ENCODE measurements at regions not wholly inside any gene's neighbourhood (a gene's known extent, or its start where the extent isn't known, plus 50 kb on each side); places are given as distances from the start of the nearest gene placed in this dataset.

DNA sequence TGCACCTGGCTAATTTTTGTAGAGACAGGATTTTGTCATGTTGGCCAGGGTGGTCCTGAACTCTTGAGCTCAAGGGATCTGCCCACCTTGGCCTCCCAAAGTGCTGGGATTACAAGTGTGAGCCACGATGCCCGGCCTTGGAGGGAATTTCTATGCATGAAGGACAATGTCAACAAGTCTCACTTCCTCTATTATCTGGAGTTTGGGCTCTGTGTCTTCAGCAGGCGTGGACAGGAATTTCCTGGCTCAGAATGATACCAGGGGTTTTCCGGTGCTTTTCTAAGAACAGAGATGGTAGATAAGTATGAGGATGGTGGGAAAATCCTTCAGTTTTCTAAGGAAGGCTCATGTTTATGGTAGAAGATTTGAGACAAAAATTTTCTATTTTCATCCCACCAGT lies 75.0 kb upstream of the CCDC60 start (continued):
- TF ChIP-seq MTF1 (CRISPR knock-in tag; IDR thresholded peaks at IDR 0.05) (no peak), ZNF333 (CRISPR knock-in tag; IDR thresholded peaks at IDR 0.05; ENCODE audit: borderline replicate concordance) (no peak), SP5 (CRISPR knock-in tag; IDR thresholded peaks at IDR 0.05; ENCODE audit: borderline replicate concordance, low read depth) (no peak), SKI (IDR thresholded peaks at IDR 0.05; ENCODE audit: partially characterized antibody) (no peak), RFX3 (CRISPR knock-in tag; IDR thresholded peaks at IDR 0.05) (no peak), ZHX1 (CRISPR knock-in tag; IDR thresholded peaks at IDR 0.05; ENCODE audit: low read depth) (no peak)

- Histone ChIP-seq H3K9ac (ENCODE audit: insufficient read depth, low read depth, low read length) (no peak overlapping the region), H3K36me3 (replicated peaks in 1 of 2; ENCODE audit: control insufficient read depth in 1 of 2, insufficient read depth in 2 of 2, low read length in 2 of 2) (no peaks in the 10 kb centered on the region), H3K4me2 (ENCODE audit: low read depth, low read length) (no peak overlapping the region), H3K27me3 (ENCODE audit: control insufficient read depth in 1 of 2, insufficient read depth in 2 of 2, low read length in 2 of 2) (no peaks in the 10 kb centered on the region), H4K20me1 (ENCODE audit: insufficient read depth, low read length) (no peaks in the 10 kb centered on the region), H2AFZ (ENCODE audit: low read length) (no peak overlapping the region), H3K27ac (ENCODE audit: extremely low read length, insufficient read depth, low read length) (no peak overlapping the region), H3K9me3 (ENCODE audit: low read length) (no peaks in the 10 kb centered on the region), H3K79me2 (ENCODE audit: insufficient read depth, low read length) (no peaks in the 10 kb centered on the region), H3K4me1 (ENCODE audit: insufficient read depth, low read length) (no peaks in the 10 kb centered on the region), H3K4me3 (replicated peaks in 1 of 3; ENCODE audit: insufficient read depth in 1 of 3, low read depth in 2 of 3, low read length in 3 of 3) (no peak overlapping the region)
- FAIRE-seq (no peak), DNase-seq (ENCODE audit: low spot score) (no peak), ATAC-seq (no peak)
- BruUV-seq (replicated peaks), result no TSS peak
- ChIA-PET POLR2A (no interaction called here), CTCF (ENCODE audit: low intra/inter-chr PET ratio, low total read pairs) (no interaction called here)
- TF ChIP-seq ZNF317 (CRISPR knock-in tag; IDR thresholded peaks at IDR 0.05) (no peak), ZNF496 (CRISPR knock-in tag; IDR thresholded peaks at IDR 0.05; ENCODE audit: insufficient replicate concordance) (no peak), ZNF232 (CRISPR knock-in tag; IDR thresholded peaks at IDR 0.05; ENCODE audit: borderline replicate concordance) (no peak), BORCS8-MEF2B (CRISPR knock-in tag; IDR thresholded peaks at IDR 0.05) (no peak), ZNF124 (CRISPR knock-in tag; IDR thresholded peaks at IDR 0.05) (no peak), ZNF749 (CRISPR knock-in tag; IDR thresholded peaks at IDR 0.05; ENCODE audit: borderline replicate concordance) (no peak), TARDBP (CRISPR knock-in tag; IDR thresholded peaks at IDR 0.05) (no peak), NR2F1 (CRISPR knock-in tag; IDR thresholded peaks at IDR 0.05) (no peak), ZNF780A (CRISPR knock-in tag; IDR thresholded peaks at IDR 0.05) (no peak), ZNF562 (CRISPR knock-in tag; IDR thresholded peaks at IDR 0.05; ENCODE audit: borderline replicate concordance) (no peak)
- intact Hi-C loops (cut with micrococcal nuclease; ENCODE audit: unreplicated experiment) (no loop called here), in situ Hi-C loops (cut with HindIII; ENCODE audit: extremely low pct_ligation_motif_present, low pct_unique_long_range_greater_than_20kb) (no loop called here)
- 0% methylated on average over 2 of the region's 2 CpGs for WGBS (ENCODE audit: low lambda C conversion rate)
Observed at GRCh38 chr12:119262388-119262787, 72.1 kb upstream of the CCDC60 start.
